Keratinocyte (primary cell): ENCODE measurements at regions not wholly inside any gene's neighbourhood (a gene's known extent, or its start where the extent isn't known, plus 50 kb on each side); places are given as distances from the start of the nearest gene placed in this dataset.

ENCODE experiments used
- DNase-seq: peaks from one replicate; pipeline ENCODE4 v3.0.0-alpha.2; 2011; ENCODE audit warnings: low read depth, missing footprints, low spot score
- FAIRE-seq: peaks from 2 replicates; lab custom pipeline; 2011; peaks lifted over from hg19 to GRCh38; lab: Jason Lieb, UNC
- H2AFZ ChIP-seq: 2 replicates; pipeline ENCODE4 v1.6.0; 2012; ENCODE audit warnings: low read length, control low read depth, inconsistent platforms; ENCODE audit not compliant: control insufficient read depth
- H3K27ac ChIP-seq: 2 replicates; pipeline ENCODE4 v1.5.1; 2011; ENCODE audit warnings: low read length; ENCODE audit not compliant: control insufficient read depth, insufficient read depth
- H3K27me3 ChIP-seq: 3 replicates; pipeline ENCODE4 v1.6.0; 2011; ENCODE audit warnings: low read length; ENCODE audit not compliant: control insufficient read depth, insufficient read depth; ENCODE audit errors: extremely low read depth
- H3K36me3 ChIP-seq, 2 experiments: 2 replicates in 1 of 2; 3 replicates in 1 of 2; pipeline ENCODE4 v1.5.1; 2011; ENCODE audit warnings: low read length in 2 of 2, mild to moderate bottlenecking in 1 of 2; ENCODE audit not compliant: control insufficient read depth in 2 of 2, insufficient read depth in 2 of 2; ENCODE audit errors: extremely low read depth in 1 of 2
- H3K4me1 ChIP-seq: 3 replicates; pipeline ENCODE4 v1.5.1; 2011; ENCODE audit warnings: low read length; ENCODE audit not compliant: control insufficient read depth, insufficient read depth; ENCODE audit errors: extremely low read depth
- H3K4me2 ChIP-seq: 3 replicates; pipeline ENCODE4 v1.6.0; 2011; ENCODE audit warnings: low read depth, low read length; ENCODE audit not compliant: control insufficient read depth, insufficient read depth; ENCODE audit errors: extremely low read depth
- H3K4me3 ChIP-seq, 3 experiments: fragments of 200-600 bp in 1 of 3; sonication (generic) in 1 of 3; 2 replicates in 2 of 3; 3 replicates in 1 of 3; pipeline ENCODE4 v1.5.1; 2011 to 2016; ENCODE audit warnings: low read length in 3 of 3, mild to moderate bottlenecking in 3 of 3, control low read depth in 2 of 3, inconsistent platforms in 1 of 3, low read depth in 1 of 3, mixed read lengths in 1 of 3, mixed run types in 1 of 3, moderate library complexity in 1 of 3; ENCODE audit not compliant: control insufficient read depth in 2 of 3, insufficient read depth in 2 of 3; ENCODE audit errors: extremely low read depth in 1 of 3
- H3K79me2 ChIP-seq: 2 replicates; pipeline ENCODE4 v1.6.0; 2012; ENCODE audit warnings: low read length; ENCODE audit not compliant: control insufficient read depth, insufficient read depth
- H3K9ac ChIP-seq: 3 replicates; pipeline ENCODE4 v1.6.0; 2011; ENCODE audit warnings: low read length; ENCODE audit not compliant: control insufficient read depth, insufficient read depth; ENCODE audit errors: extremely low read depth
- H3K9me1 ChIP-seq: 3 replicates; pipeline ENCODE4 v1.6.0; 2011; ENCODE audit warnings: low read length; ENCODE audit not compliant: control insufficient read depth, insufficient read depth; ENCODE audit errors: extremely low read depth
- H3K9me3 ChIP-seq: 2 replicates; pipeline ENCODE4 v1.5.1; 2012; ENCODE audit warnings: low read depth, low read length; ENCODE audit not compliant: control insufficient read depth
- H4K20me1 ChIP-seq: 3 replicates; pipeline ENCODE4 v1.6.0; 2011; ENCODE audit warnings: low read length; ENCODE audit not compliant: control insufficient read depth, insufficient read depth; ENCODE audit errors: extremely low read depth
- EZH2 ChIP-seq: IDR thresholded peaks from one replicate; pipeline ENCODE4 v1.6.1; 2012; ENCODE audit warnings: inconsistent platforms, mild to moderate bottlenecking, low read length, moderate library complexity
- dilution Hi-C: fragments of 300-500 bp; cut with MboI; formaldehyde crosslinking; loops from one replicate; pipeline ENCODE4 v1.7.0; 2020; ENCODE audit warnings: low sequenced_read_pairs; ENCODE audit not compliant: extremely low pct_ligation_motif_present
- TF ChIP-seq, protein P1 (sequence below), 3 experiments: IDR thresholded peaks in 1 of 3; conservative IDR thresholded peaks in 1 of 3; optimal IDR thresholded peaks in 1 of 3; 2 replicates in 2 of 3; 3 replicates in 1 of 3; pipeline versions ENCODE3 to v1.5.1; 2011; ENCODE audit warnings: low read length in 3 of 3, mild to moderate bottlenecking in 3 of 3, moderate library complexity in 2 of 3, control low read depth in 1 of 3, inconsistent platforms in 1 of 3; ENCODE audit not compliant: insufficient read depth in 2 of 3; ENCODE audit errors: extremely low read depth in 1 of 3

DNA sequence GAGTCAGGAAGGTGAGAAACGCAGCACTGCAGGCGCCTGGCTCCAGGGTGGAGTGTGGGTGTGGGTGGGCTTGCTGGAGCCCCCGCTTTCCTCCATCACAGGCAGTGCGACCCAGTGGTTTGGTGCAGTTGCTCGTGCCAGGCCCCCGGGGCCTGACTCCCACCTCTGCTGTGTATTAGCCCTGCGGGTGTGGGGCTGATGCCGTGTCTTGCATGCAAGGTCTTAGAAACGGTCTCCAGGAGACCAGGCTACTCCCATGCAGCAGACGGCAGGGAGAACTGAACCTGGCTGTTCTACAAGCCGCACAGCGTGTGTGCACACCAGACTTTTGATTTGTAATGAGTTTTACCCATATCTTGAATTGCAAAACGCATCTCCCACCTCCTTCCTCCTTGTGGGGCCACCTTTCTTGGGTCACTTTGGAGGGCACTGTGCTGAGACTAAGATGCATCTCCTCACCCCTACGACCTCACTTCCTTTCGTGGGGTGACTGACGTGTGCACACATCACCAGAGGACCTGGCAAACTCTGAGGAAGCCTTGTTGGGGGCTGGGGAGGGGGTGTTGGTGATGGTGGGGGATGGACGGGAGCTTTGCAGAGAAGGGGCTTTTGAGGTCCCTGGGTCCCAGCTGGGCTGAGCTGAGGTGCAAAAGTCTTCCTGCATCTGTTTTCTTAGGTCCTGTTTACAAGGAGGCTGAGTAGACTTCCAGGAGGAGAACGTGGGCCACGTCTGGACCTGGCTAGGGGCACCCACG lies 101.8 kb upstream of the TNRC6C start:
- no peak overlapping the region for H3K9ac ChIP-seq
- FAIRE-seq (no peak), DNase-seq (no peak)
- H3K27me3 ChIP-seq, result peaks cover 25% of the 10 kb centered on the region
- no peak overlapping the region for H3K4me2 ChIP-seq
- TF ChIP-seq EZH2, result no peak
- TF ChIP-seq, protein P1, sequence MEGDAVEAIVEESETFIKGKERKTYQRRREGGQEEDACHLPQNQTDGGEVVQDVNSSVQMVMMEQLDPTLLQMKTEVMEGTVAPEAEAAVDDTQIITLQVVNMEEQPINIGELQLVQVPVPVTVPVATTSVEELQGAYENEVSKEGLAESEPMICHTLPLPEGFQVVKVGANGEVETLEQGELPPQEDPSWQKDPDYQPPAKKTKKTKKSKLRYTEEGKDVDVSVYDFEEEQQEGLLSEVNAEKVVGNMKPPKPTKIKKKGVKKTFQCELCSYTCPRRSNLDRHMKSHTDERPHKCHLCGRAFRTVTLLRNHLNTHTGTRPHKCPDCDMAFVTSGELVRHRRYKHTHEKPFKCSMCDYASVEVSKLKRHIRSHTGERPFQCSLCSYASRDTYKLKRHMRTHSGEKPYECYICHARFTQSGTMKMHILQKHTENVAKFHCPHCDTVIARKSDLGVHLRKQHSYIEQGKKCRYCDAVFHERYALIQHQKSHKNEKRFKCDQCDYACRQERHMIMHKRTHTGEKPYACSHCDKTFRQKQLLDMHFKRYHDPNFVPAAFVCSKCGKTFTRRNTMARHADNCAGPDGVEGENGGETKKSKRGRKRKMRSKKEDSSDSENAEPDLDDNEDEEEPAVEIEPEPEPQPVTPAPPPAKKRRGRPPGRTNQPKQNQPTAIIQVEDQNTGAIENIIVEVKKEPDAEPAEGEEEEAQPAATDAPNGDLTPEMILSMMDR (optimal IDR thresholded peaks at IDR 0.05 in 1 of 3, IDR thresholded peaks at IDR 0.05 in 1 of 3, conservative IDR thresholded peaks at IDR 0.05 in 1 of 3; ENCODE audit: extremely low read depth in 1 of 3, insufficient read depth in 2 of 3, low read length in 3 of 3), result no peak
- no peaks in the 10 kb centered on the region for H3K36me3 ChIP-seq
- H3K4me1 ChIP-seq, result no peaks in the 10 kb centered on the region
- no peak overlapping the region for H2AFZ ChIP-seq
- dilution Hi-C loops, result no loop called here
- no peaks in the 10 kb centered on the region for H3K79me2 ChIP-seq
- H4K20me1 ChIP-seq, result no peaks in the 10 kb centered on the region
- H3K4me3 ChIP-seq, result no peak overlapping the region
- H3K9me3 ChIP-seq, result no peaks in the 10 kb centered on the region
- H3K27ac ChIP-seq, result no peak overlapping the region
- no peaks in the 10 kb centered on the region for H3K9me1 ChIP-seq

DNA sequence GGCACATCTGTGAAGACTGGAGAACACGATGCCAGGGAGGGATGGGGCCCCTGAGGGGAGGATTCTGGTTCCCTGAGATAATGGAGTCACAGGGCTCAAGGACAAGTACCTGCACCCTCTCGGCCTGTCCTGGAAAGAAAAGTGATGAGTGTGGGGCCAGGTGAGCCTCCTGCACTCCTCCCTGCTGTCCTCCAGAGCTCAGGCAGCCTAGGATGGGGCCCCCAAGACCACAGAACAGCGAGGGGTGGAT lies 101.3 kb upstream of the TNRC6C start:
- Histone ChIP-seq H4K20me1 (no peaks in the 10 kb centered on the region), H3K79me2 (no peaks in the 10 kb centered on the region), H3K4me3 (no peak overlapping the region), H3K4me1 (no peaks in the 10 kb centered on the region), H3K36me3 (no peaks in the 10 kb centered on the region), H3K9me3 (no peaks in the 10 kb centered on the region), H2AFZ (no peak overlapping the region), H3K9ac (no peak overlapping the region), H3K27me3 (peaks cover 25% of the 10 kb centered on the region), H3K9me1 (no peaks in the 10 kb centered on the region), H3K4me2 (no peak overlapping the region), H3K27ac (no peak overlapping the region)
- FAIRE-seq, result no peak
- dilution Hi-C loops, result no loop called here
- DNase-seq, result no peak
- TF ChIP-seq, protein P1 (optimal IDR thresholded peaks at IDR 0.05 in 1 of 3, IDR thresholded peaks at IDR 0.05 in 1 of 3, conservative IDR thresholded peaks at IDR 0.05 in 1 of 3; ENCODE audit: extremely low read depth in 1 of 3, insufficient read depth in 2 of 3, low read length in 3 of 3), result no peak
- no peak for TF ChIP-seq EZH2
